HepG2 (cell line): ENCODE measurements at regions not wholly inside any gene's neighbourhood (a gene's known extent, or its start where the extent isn't known, plus 50 kb on each side); places are given as distances from the start of the nearest gene placed in this dataset.

ENCODE experiments used
- BCLAF1 ChIP-seq: fragments of 450-650 bp; IDR thresholded peaks from 2 replicates; pipeline ENCODE4 v1.6.1; 2017; ENCODE audit warnings: mild to moderate bottlenecking
- CEBPB ChIP-seq: IDR thresholded peaks from 2 replicates; pipeline ENCODE4 v1.6.1; 2011; ENCODE audit warnings: low read depth, low read length, improper control_type of control experiment, borderline replicate concordance
- E2F5 ChIP-seq: sonication (generic); formaldehyde crosslinking; conservative IDR thresholded peaks from 2 replicates; pipeline ENCODE4 v1.4.0; 2020; ENCODE audit warnings: missing genetic modification reagents
- IRF2 ChIP-seq: IDR thresholded peaks from 2 replicates; pipeline ENCODE4 v1.6.1; 2018; ENCODE audit warnings: missing genetic modification reagents, missing compliant biosample characterization
- PHF20 ChIP-seq: sonication (generic); formaldehyde crosslinking; IDR thresholded peaks from 2 replicates; pipeline ENCODE4 v1.5.0; 2020; ENCODE audit warnings: mild to moderate bottlenecking, missing genetic modification reagents
- SKIL ChIP-seq: sonication (generic); formaldehyde crosslinking; IDR thresholded peaks from 2 replicates; pipeline ENCODE4 v1.8.0; 2022; ENCODE audit warnings: missing genetic modification reagents, mild to moderate bottlenecking, moderate library complexity, borderline replicate concordance
- TCF7L2 ChIP-seq: IDR thresholded peaks from 2 replicates; pipeline ENCODE4 v1.6.1; 2011; ENCODE audit warnings: mild to moderate bottlenecking, low read depth, low read length, moderate library complexity
- ZNF138 ChIP-seq: sonication (generic); formaldehyde crosslinking; IDR thresholded peaks from 2 replicates; pipeline ENCODE4 v1.5.0; 2020; ENCODE audit warnings: mild to moderate bottlenecking, low read depth, missing genetic modification reagents
- ZNF576 ChIP-seq: sonication (generic); formaldehyde crosslinking; IDR thresholded peaks from 2 replicates; pipeline ENCODE4 v1.4.0; 2020; ENCODE audit warnings: mild to moderate bottlenecking, missing genetic modification reagents

- no peak for TF ChIP-seq E2F5
- TF ChIP-seq CEBPB = no peak
- TF ChIP-seq SKIL = no peak
- TF ChIP-seq IRF2 (CRISPR knock-in tag) = no peak
- no peak for TF ChIP-seq TCF7L2
- TF ChIP-seq ZNF576 (CRISPR knock-in tag) = no peak
- no peak for TF ChIP-seq ZNF138 (CRISPR knock-in tag)
- no peak for TF ChIP-seq BCLAF1
- TF ChIP-seq PHF20 (CRISPR knock-in tag) = no peak
Measured at GRCh38 chr1:36576118-36576517, 93.4 kb upstream of the CSF3R start.
